AG09319 (cell line): ENCODE measurements at regions not wholly inside any gene's neighbourhood (a gene's known extent, or its start where the extent isn't known, plus 50 kb on each side); places are given as distances from the start of the nearest gene placed in this dataset.

Source experiments
- DNase-seq: peaks from one replicate; pipeline ENCODE4 v3.0.0-alpha.2; 2010; ENCODE audit warnings: low read depth; ENCODE audit errors: extremely low read depth
- TF ChIP-seq, protein P1 (sequence below): IDR thresholded peaks from 2 replicates; pipeline ENCODE4 v1.5.1; 2011; ENCODE audit warnings: low read depth, mild to moderate bottlenecking, inconsistent platforms, low read length, moderate library complexity

DNA sequence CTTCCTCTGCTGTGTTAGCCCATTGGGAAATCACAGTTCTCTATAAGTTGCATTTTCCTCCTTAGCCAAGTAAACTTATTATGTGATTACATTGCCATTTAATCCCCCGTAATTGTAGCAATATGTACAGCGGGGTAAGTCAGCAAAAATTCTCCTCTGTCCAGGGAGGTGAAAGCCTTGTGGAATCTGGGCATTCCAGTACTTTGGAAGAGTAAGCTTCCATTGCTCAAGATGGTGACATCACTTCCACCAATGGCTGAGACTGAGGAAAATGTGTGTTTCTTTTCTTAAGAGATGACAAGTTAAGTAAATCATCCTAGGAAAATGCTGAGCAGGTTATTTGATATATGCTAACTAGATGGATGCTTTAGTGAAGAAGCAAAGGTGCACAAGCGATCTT is 436.7 kb downstream of the CETN3 start:
- DNase-seq = no peak
- TF ChIP-seq, protein P1, sequence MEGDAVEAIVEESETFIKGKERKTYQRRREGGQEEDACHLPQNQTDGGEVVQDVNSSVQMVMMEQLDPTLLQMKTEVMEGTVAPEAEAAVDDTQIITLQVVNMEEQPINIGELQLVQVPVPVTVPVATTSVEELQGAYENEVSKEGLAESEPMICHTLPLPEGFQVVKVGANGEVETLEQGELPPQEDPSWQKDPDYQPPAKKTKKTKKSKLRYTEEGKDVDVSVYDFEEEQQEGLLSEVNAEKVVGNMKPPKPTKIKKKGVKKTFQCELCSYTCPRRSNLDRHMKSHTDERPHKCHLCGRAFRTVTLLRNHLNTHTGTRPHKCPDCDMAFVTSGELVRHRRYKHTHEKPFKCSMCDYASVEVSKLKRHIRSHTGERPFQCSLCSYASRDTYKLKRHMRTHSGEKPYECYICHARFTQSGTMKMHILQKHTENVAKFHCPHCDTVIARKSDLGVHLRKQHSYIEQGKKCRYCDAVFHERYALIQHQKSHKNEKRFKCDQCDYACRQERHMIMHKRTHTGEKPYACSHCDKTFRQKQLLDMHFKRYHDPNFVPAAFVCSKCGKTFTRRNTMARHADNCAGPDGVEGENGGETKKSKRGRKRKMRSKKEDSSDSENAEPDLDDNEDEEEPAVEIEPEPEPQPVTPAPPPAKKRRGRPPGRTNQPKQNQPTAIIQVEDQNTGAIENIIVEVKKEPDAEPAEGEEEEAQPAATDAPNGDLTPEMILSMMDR = no peak

DNA sequence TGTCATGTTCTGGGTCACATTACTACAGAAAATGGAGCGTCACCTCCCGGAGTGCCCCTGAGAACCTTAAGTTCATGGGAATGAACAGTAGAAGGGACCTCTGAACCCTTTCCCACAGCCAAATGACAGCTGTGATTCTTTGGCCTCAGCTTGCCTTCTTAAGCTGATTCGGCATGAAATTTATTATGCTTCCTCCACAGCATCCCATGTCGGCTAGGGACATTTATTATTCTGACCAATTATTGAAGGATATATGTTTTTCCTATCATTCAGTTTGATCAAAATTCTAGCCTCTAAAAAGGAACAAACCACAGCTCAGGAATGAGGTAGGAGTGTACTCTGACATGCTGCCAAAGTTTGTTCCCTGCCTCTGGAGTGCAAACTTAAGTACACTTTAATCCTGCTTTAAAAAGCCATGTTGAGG is 440.6 kb downstream of the CETN3 start:
- TF ChIP-seq, protein P1 = no peak
- DNase-seq = no peak

DNA sequence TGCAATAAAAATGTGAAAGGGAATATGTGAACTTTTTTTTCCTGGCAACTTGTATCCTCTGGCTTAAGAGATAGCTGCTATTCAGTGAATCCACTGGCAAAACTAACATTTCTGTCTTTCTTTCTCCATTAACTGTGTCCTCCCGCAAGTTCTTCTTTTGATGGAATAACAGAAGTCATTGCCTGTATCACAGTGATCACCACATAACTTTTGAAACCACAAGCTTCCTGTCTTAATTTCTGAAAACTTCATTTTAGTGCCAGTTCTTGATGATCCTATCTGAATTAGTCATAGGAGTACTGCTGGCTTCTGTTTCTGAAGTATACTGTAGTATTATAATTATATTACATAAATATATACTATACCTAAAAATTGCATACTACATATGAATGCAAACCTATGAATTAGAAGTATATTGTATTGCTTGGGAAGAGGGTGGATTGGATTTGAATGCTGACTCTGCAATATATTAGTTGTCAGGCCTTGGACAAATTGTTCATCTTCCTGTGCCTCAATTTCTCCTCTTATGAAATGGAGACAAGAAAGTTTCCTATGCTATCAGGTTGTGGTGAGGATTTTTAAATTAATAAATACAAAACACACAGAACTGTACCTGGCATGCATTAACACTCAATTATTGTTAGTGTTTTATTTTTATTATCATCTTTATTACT is 441.6 kb downstream of the CETN3 start:
- no peak for DNase-seq

DNA sequence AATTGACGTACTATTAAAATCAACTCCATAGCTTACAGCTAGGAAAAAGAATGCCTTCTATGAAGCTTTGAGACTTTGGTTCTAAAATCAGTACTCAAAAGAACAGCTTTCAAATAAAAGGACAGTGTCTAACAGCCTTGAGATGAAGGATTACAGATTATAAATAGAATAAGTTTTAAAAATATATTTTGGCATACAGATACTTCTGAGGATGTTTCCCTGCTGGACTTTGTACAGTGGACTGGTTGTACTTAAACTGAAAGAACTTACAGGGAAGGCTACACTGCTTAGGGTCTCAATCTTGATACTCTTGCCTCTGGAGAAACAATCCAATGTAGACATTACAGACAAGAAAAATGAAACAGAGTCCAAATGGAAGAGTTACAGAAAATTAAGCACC is 452.7 kb downstream of the CETN3 start:
- TF ChIP-seq, protein P1 = no peak
- no peak for DNase-seq

More for the DNA sequence above, 441.6 kb downstream of the CETN3 start:
- TF ChIP-seq, protein P1 = no peak

DNA sequence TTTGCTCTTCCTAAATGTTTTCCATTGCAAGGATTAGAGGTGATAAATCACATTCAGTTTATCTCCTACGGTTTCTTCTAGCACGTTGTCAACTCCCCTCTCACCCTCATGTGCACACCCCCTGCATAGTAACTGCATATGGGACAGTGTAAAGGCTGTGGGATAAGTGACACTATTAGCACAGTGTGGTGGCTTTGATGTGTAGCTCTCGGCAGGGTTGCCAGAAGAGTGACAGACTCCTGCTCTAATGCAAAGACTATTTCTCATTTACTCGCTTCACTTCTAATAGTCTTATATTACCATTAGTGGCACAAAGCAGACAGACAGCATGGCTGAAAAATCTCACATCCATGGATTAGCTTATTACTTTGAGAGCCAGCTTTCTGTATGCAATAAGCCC is 454.6 kb downstream of the CETN3 start:
- TF ChIP-seq, protein P1 = no peak
- no peak for DNase-seq

DNA sequence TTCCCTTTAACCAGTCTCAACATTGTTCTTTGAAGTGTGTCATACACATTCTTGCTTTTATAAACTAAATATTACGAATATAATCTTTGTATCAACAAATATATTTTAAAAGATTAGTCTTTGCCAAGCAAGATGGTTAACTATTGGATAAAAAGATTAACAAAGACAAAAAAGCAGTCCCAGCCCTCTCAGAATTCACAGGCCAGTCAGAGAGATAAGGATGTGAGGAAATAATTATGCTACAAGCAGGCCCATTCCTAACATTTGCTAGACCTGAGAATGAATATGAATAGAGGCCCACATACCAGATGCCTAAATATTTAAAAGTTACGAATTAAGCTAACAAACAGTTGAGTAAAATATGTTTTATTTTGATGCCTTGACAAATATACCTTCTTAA is 457.7 kb downstream of the CETN3 start:
- no peak for DNase-seq
- TF ChIP-seq, protein P1 = no peak

DNA sequence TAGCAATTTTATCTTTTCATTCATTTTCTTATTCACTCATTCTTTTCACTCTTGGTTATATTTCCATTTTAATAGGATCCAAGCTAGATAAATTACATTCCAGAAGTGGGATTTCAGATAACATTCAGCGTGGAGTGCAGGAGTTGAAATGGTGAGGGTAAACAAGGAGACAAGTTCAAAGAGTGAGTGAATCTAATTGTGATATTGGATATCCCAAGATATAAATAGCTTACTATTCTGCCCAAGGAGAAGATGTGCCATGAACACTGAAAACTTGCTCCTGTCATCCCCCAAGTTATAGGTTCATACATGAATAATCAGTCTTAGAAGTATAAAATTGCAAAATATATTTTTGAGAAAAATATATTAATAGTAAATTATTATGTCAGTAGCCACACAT is 459.3 kb downstream of the CETN3 start:
- TF ChIP-seq, protein P1 = no peak
- no peak for DNase-seq
